ENCODE measurements at regions not wholly inside any gene's neighbourhood (a gene's known extent, or its start where the extent isn't known, plus 50 kb on each side); places are given as distances from the start of the nearest gene placed in this dataset.

DNA sequence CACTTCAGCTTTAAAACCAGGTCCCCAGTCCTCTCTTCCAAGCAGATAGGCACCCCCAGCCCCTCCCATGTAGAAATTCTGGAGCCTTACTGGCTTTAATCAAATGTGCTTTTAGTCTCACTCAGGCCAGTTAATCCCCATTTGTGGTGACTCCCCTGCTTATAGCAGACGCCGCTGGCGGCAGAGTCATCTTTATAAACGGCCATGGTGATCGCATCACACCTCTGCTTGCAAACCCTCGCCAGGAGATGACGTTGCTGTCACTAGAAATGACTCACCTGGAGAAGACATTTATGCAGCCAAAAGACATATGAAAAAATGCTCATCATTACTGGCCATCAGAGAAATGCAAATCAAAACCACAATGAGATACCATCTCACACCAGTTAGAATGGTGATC, 369.3 kb downstream of the VRK1 start:
- Histone ChIP-seq H2AFZ (replicated peaks; ENCODE audit: low read length, poor library complexity) (no peak overlapping the region), H3K4me3 (ENCODE audit: insufficient read depth, low read depth, low read length) (no peak overlapping the region), H4K91ac (ENCODE audit: insufficient read depth, low read depth, low read length) (no peak overlapping the region), H3K56ac (ENCODE audit: extremely low read depth, insufficient read depth, low read length) (no peak overlapping the region), H3K4me2 (ENCODE audit: low read depth, low read length) (no peak overlapping the region), H3K27ac (ENCODE audit: insufficient read depth, low read length) (no peak overlapping the region), H2BK120ac (ENCODE audit: low read depth, low read length) (no peak overlapping the region), H2BK20ac (ENCODE audit: low read depth, low read length) (no peak overlapping the region), H2AK5ac (ENCODE audit: low read depth, low read length) (no peak overlapping the region), H3K36me3 (ENCODE audit: control insufficient read depth, insufficient read depth, low read length) (no peaks in the 10 kb centered on the region), H3K23ac (ENCODE audit: low read depth, low read length) (no peak overlapping the region), H4K8ac (ENCODE audit: low read depth in 2 of 2, low read length in 2 of 2) (no peak overlapping the region), H3K4ac (ENCODE audit: low read depth, low read length) (no peak overlapping the region), H3K9ac (ENCODE audit: low read depth, low read length) (no peak overlapping the region), H3K9me3 (ENCODE audit: control insufficient read depth, insufficient read depth, low read length) (peaks cover 30% of the 10 kb centered on the region), H3K79me1 (ENCODE audit: low read depth in 1 of 2, low read length in 2 of 2) (no peaks in the 10 kb centered on the region), H4K20me1 (ENCODE audit: insufficient read depth, low read length) (no peaks in the 10 kb centered on the region), H3K27me3 (ENCODE audit: control insufficient read depth, insufficient read depth, low read length) (no peaks in the 10 kb centered on the region), H4K5ac (ENCODE audit: low read depth, low read length) (no peak overlapping the region), H3K14ac (replicated peaks; ENCODE audit: low read depth, low read length) (no peak overlapping the region), H2BK15ac (ENCODE audit: low read depth, low read length) (no peak overlapping the region), H3K9me1 (ENCODE audit: insufficient read depth, low read length) (no peaks in the 10 kb centered on the region), H3K18ac (ENCODE audit: low read depth, low read length) (no peak overlapping the region), H2BK5ac (ENCODE audit: low read depth, low read length, poor library complexity, severe bottlenecking) (no peak overlapping the region), H3K4me1 (ENCODE audit: control insufficient read depth, insufficient read depth, low read length) (no peaks in the 10 kb centered on the region), H2AK9ac (replicated peaks; ENCODE audit: low read depth, low read length, poor library complexity) (no peak overlapping the region)
- POLR2A ChIA-PET (ENCODE audit: unreplicated experiment): no interaction called here
- dilution Hi-C loops (cut with HindIII; ENCODE audit: low sequenced_read_pairs, unreplicated experiment): no loop called here
- WGBS, 2 experiments (ENCODE audit: extremely low coverage in 2 of 2, insufficient read length in 1 of 2): no CpG with 5 or more reads among the region's 7 CpGs
- no TSS peak for BruUV-seq (replicated peaks)
- in situ Hi-C loops (cut with MboI; ENCODE audit: low sequenced_read_pairs): no loop called here
- intact Hi-C loops (cut with micrococcal nuclease): no loop called here
- CTCF ChIA-PET: no interaction called here
- ATAC-seq (ENCODE audit: low read depth) (no peak), DNase-seq (no peak)
- TF ChIP-seq BHLHE40 (IDR thresholded peaks at IDR 0.05; ENCODE audit: low read depth, low read length) (no peak), MXI1 (IDR thresholded peaks at IDR 0.05; ENCODE audit: borderline replicate concordance, low read depth, low read length) (no peak), NFE2L2 (IDR thresholded peaks at IDR 0.05; ENCODE audit: low read depth, low read length) (no peak), RFX5 (IDR thresholded peaks at IDR 0.05; ENCODE audit: low read depth, low read length) (no peak), CEBPB (IDR thresholded peaks at IDR 0.05; ENCODE audit: low read depth, low read length) (no peak), CHD1 (IDR thresholded peaks at IDR 0.05; ENCODE audit: low read depth, low read length) (no peak), MAFK (IDR thresholded peaks at IDR 0.05; ENCODE audit: low read depth, low read length) (no peak), SMC3 (IDR thresholded peaks at IDR 0.05; ENCODE audit: low read depth, low read length) (no peak), RCOR1 (IDR thresholded peaks at IDR 0.05; ENCODE audit: insufficient replicate concordance, low read length) (no peak), FOS (IDR thresholded peaks at IDR 0.05; ENCODE audit: low read depth, low read length) (no peak), MAZ (IDR thresholded peaks at IDR 0.05; ENCODE audit: borderline replicate concordance, low read depth, low read length) (no peak), POLR2A (IDR thresholded peaks at IDR 0.05; ENCODE audit: low read depth, low read length) (no peak), RAD21 (IDR thresholded peaks at IDR 0.05; ENCODE audit: low read length) (no peak), ELK1 (IDR thresholded peaks at IDR 0.05; ENCODE audit: borderline replicate concordance, low read depth, low read length) (no peak), CTCF (conservative IDR thresholded peaks at IDR 0.05; ENCODE audit: low read depth, low read length) (no peak)
- TF ChIP-seq, protein P1, sequence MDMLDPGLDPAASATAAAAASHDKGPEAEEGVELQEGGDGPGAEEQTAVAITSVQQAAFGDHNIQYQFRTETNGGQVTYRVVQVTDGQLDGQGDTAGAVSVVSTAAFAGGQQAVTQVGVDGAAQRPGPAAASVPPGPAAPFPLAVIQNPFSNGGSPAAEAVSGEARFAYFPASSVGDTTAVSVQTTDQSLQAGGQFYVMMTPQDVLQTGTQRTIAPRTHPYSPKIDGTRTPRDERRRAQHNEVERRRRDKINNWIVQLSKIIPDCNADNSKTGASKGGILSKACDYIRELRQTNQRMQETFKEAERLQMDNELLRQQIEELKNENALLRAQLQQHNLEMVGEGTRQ (IDR thresholded peaks at IDR 0.05; ENCODE audit: low read depth, low read length): no peak

All from IMR-90 (cell line).